A549 (cell line): ENCODE measurements at regions not wholly inside any gene's neighbourhood (a gene's known extent, or its start where the extent isn't known, plus 50 kb on each side); places are given as distances from the start of the nearest gene placed in this dataset.

Experiments used
- CEBPB ChIP-seq, 2 experiments: fragments of >200 bp in 1 of 2; sonication (Bioruptor Twin) in 1 of 2; formaldehyde crosslinking in 1 of 2; IDR thresholded peaks; 2 replicates each; pipeline ENCODE4 v1.6.1; 2012 to 2016
- CHD2 ChIP-seq: fragments of 150-350 bp; IDR thresholded peaks from 2 replicates; pipeline ENCODE4 v1.6.1; 2014; ENCODE audit warnings: low read length; ENCODE audit not compliant: partially characterized antibody
- EP300 ChIP-seq, 2 experiments: fragments of >200 bp; sonication (Bioruptor Twin); formaldehyde crosslinking; IDR thresholded peaks; 2 replicates in 1 of 2; 3 replicates in 1 of 2; pipeline ENCODE4 v1.6.1; 2016 to 2017
- JUNB ChIP-seq: fragments of >200 bp; sonication (Bioruptor Twin); formaldehyde crosslinking; IDR thresholded peaks from 2 replicates; pipeline ENCODE4 v1.6.1; 2016
- NR3C1 ChIP-seq: fragments of >200 bp; sonication (Bioruptor Twin); formaldehyde crosslinking; IDR thresholded peaks from 3 replicates; pipeline ENCODE4 v1.6.1; 2017
- POLR2A ChIP-seq: IDR thresholded peaks from 2 replicates; pipeline ENCODE4 v1.6.1; 2012; ENCODE audit warnings: mild to moderate bottlenecking, low read length
- RCOR1 ChIP-seq: fragments of 150-350 bp; IDR thresholded peaks from 2 replicates; pipeline ENCODE4 v1.6.1; 2014; ENCODE audit warnings: antibody characterized with exemption, low read length, low read depth
- ZFP36 ChIP-seq: fragments of 450-650 bp; IDR thresholded peaks from 2 replicates; pipeline ENCODE4 v1.6.1; 2014; ENCODE audit warnings: borderline replicate concordance; ENCODE audit not compliant: partially characterized antibody
- TF ChIP-seq, protein P1 (sequence below): fragments of >200 bp; sonication (Bioruptor Twin); formaldehyde crosslinking; IDR thresholded peaks from 3 replicates; pipeline ENCODE4 v1.5.1; 2016
- TF ChIP-seq, protein P2 (sequence below): fragments of 450-650 bp; IDR thresholded peaks from 2 replicates; pipeline ENCODE4 v1.6.1; 2014; ENCODE audit warnings: antibody characterized with exemption
- TF ChIP-seq, protein P3 (sequence below): IDR thresholded peaks from 2 replicates; pipeline ENCODE4 v1.6.1; 2012; ENCODE audit warnings: low read depth, borderline replicate concordance

DNA sequence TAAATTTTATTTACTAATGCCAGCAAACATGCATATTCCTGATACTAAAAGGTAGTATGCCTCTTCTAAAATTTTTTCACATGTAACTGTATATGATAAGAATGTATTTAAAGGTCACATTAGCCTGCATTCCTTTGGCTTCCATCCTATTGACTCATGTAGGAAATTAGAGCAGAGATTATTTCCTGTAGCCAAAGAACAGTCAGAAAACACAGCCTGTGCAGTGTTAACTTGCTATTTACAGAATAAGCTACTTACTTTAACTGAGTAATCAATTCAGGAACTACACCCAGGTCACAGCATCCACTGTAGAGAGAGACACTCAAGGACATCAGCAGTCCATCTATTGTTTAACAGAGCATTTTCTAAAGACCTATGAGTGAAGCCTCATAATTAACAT lies 154.5 kb upstream of the ADGRL4 start:
- TF ChIP-seq, protein P1, sequence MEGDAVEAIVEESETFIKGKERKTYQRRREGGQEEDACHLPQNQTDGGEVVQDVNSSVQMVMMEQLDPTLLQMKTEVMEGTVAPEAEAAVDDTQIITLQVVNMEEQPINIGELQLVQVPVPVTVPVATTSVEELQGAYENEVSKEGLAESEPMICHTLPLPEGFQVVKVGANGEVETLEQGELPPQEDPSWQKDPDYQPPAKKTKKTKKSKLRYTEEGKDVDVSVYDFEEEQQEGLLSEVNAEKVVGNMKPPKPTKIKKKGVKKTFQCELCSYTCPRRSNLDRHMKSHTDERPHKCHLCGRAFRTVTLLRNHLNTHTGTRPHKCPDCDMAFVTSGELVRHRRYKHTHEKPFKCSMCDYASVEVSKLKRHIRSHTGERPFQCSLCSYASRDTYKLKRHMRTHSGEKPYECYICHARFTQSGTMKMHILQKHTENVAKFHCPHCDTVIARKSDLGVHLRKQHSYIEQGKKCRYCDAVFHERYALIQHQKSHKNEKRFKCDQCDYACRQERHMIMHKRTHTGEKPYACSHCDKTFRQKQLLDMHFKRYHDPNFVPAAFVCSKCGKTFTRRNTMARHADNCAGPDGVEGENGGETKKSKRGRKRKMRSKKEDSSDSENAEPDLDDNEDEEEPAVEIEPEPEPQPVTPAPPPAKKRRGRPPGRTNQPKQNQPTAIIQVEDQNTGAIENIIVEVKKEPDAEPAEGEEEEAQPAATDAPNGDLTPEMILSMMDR: no peak
- TF ChIP-seq, protein P2, sequence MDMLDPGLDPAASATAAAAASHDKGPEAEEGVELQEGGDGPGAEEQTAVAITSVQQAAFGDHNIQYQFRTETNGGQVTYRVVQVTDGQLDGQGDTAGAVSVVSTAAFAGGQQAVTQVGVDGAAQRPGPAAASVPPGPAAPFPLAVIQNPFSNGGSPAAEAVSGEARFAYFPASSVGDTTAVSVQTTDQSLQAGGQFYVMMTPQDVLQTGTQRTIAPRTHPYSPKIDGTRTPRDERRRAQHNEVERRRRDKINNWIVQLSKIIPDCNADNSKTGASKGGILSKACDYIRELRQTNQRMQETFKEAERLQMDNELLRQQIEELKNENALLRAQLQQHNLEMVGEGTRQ: no peak
- TF ChIP-seq ZFP36: no peak
- TF ChIP-seq RCOR1: no peak
- no peak for TF ChIP-seq POLR2A
- no peak for TF ChIP-seq JUNB
- TF ChIP-seq CHD2: no peak
- no peak for TF ChIP-seq EP300 (IDR thresholded peaks at IDR 0.05)
- no peak for TF ChIP-seq NR3C1
- no peak for TF ChIP-seq CEBPB (IDR thresholded peaks at IDR 0.05)
- TF ChIP-seq, protein P3, sequence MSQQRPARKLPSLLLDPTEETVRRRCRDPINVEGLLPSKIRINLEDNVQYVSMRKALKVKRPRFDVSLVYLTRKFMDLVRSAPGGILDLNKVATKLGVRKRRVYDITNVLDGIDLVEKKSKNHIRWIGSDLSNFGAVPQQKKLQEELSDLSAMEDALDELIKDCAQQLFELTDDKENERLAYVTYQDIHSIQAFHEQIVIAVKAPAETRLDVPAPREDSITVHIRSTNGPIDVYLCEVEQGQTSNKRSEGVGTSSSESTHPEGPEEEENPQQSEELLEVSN: no peak
